HEK293 (cell line): ENCODE measurements at regions not wholly inside any gene's neighbourhood (a gene's known extent, or its start where the extent isn't known, plus 50 kb on each side); places are given as distances from the start of the nearest gene placed in this dataset.

ENCODE experiments used
- CTCF ChIA-PET: fragments of 350-600 bp; formaldehyde crosslinking; extraction: SDS; loops from one replicate; lab custom pipeline; 2021; ENCODE audit warnings: antibody characterized with exemption; lab: Yijun Ruan, JAX
- POLR2A ChIA-PET: fragments of 300-600 bp; formaldehyde crosslinking; extraction: SDS; loops from one replicate; lab custom pipeline; 2020; ENCODE audit warnings: antibody characterized with exemption, inconsistent platforms; lab: Yijun Ruan, JAX
- H3K27ac ChIP-seq: fragments of 200-500 bp; sonication (Bioruptor generic); 2 replicates; pipeline ENCODE4 v1.5.1; 2014; ENCODE audit warnings: low read depth, low read length, control low read depth, inconsistent platforms; ENCODE audit errors: extremely low read depth
- H3K36me3 ChIP-seq, 2 experiments: fragments of 200-500 bp in 1 of 2; sonication (Bioruptor generic) in 1 of 2; 1 replicate in 1 of 2; 2 replicates in 1 of 2; pipeline ENCODE4 v1.5.1; 2014 to 2017; ENCODE audit warnings: inconsistent platforms in 2 of 2, low read length in 2 of 2; ENCODE audit not compliant: control insufficient read depth in 2 of 2, insufficient read depth in 1 of 2
- H3K4me1 ChIP-seq: fragments of 200-500 bp; sonication (Bioruptor generic); 2 replicates; pipeline ENCODE4 v1.5.1; 2014; ENCODE audit warnings: mild to moderate bottlenecking, low read length, inconsistent platforms; ENCODE audit not compliant: control insufficient read depth, insufficient read depth
- H3K4me3 ChIP-seq: 2 replicates; pipeline ENCODE4 v1.5.1; 2011; ENCODE audit warnings: low read depth, mild to moderate bottlenecking, control low read depth, low read length, moderate library complexity
- H3K9me3 ChIP-seq: fragments of 200-500 bp; sonication (Bioruptor generic); 2 replicates; pipeline ENCODE4 v1.5.1; 2014; ENCODE audit warnings: low read depth, low read length, inconsistent platforms; ENCODE audit not compliant: control insufficient read depth, insufficient read depth
- ELK4 ChIP-seq: IDR thresholded peaks from 2 replicates; pipeline ENCODE4 v1.6.1; 2011; ENCODE audit warnings: mild to moderate bottlenecking, low read depth, low read length, borderline replicate concordance
- KLF16 ChIP-seq: fragments of 450-650 bp; formaldehyde crosslinking; IDR thresholded peaks from 2 replicates; pipeline ENCODE4 v1.5.1; 2017; ENCODE audit warnings: missing biosample characterization, missing genetic modification characterization
- SP7 ChIP-seq: fragments of 450-650 bp; formaldehyde crosslinking; IDR thresholded peaks from 2 replicates; pipeline ENCODE4 v1.5.1; 2016; ENCODE audit warnings: missing biosample characterization, missing genetic modification characterization
- ZBTB1 ChIP-seq: fragments of 450-650 bp; formaldehyde crosslinking; IDR thresholded peaks from 2 replicates; pipeline ENCODE4 v1.5.1; 2016; ENCODE audit warnings: missing biosample characterization, missing genetic modification characterization
- ZBTB11 ChIP-seq: fragments of 450-650 bp; formaldehyde crosslinking; conservative IDR thresholded peaks from 2 replicates; pipeline ENCODE4 v1.5.1; 2016; ENCODE audit warnings: low read depth, missing biosample characterization, missing genetic modification characterization
- ZBTB48 ChIP-seq: fragments of 450-650 bp; formaldehyde crosslinking; IDR thresholded peaks from 2 replicates; pipeline ENCODE4 v1.5.1; 2016; ENCODE audit warnings: missing biosample characterization, missing genetic modification characterization
- ZNF155 ChIP-seq: fragments of 450-650 bp; formaldehyde crosslinking; IDR thresholded peaks from 2 replicates; pipeline ENCODE4 v1.5.1; 2016; ENCODE audit warnings: missing biosample characterization, missing genetic modification characterization
- ZNF2 ChIP-seq: fragments of 450-650 bp; formaldehyde crosslinking; IDR thresholded peaks from 2 replicates; pipeline ENCODE4 v1.5.1; 2016; ENCODE audit warnings: missing biosample characterization, missing genetic modification characterization
- ZNF23 ChIP-seq: fragments of 450-650 bp; formaldehyde crosslinking; IDR thresholded peaks from 2 replicates; pipeline ENCODE4 v1.5.1; 2016; ENCODE audit warnings: missing biosample characterization, missing genetic modification characterization, borderline replicate concordance
- ZNF26 ChIP-seq: fragments of 450-650 bp; formaldehyde crosslinking; IDR thresholded peaks from 2 replicates; pipeline ENCODE4 v1.5.1; 2016; ENCODE audit warnings: missing biosample characterization, missing genetic modification characterization
- ZNF280D ChIP-seq: fragments of 450-650 bp; formaldehyde crosslinking; IDR thresholded peaks from 2 replicates; pipeline ENCODE4 v1.5.1; 2016; ENCODE audit warnings: missing biosample characterization, missing genetic modification characterization
- ZNF416 ChIP-seq: fragments of 450-650 bp; formaldehyde crosslinking; IDR thresholded peaks from 2 replicates; pipeline ENCODE4 v1.5.1; 2016; ENCODE audit warnings: missing biosample characterization, missing genetic modification characterization
- ZNF558 ChIP-seq: fragments of 450-650 bp; formaldehyde crosslinking; IDR thresholded peaks from 2 replicates; pipeline ENCODE4 v1.5.1; 2016; ENCODE audit warnings: missing biosample characterization, missing genetic modification characterization
- ZNF600 ChIP-seq: fragments of 450-650 bp; formaldehyde crosslinking; IDR thresholded peaks from 2 replicates; pipeline ENCODE4 v1.5.1; 2016; ENCODE audit warnings: missing biosample characterization, missing genetic modification characterization
- ZNF623 ChIP-seq: fragments of 450-650 bp; formaldehyde crosslinking; IDR thresholded peaks from 2 replicates; pipeline ENCODE4 v1.5.1; 2016; ENCODE audit warnings: missing biosample characterization, missing genetic modification characterization
- ZNF639 ChIP-seq: fragments of 450-650 bp; formaldehyde crosslinking; IDR thresholded peaks from 2 replicates; pipeline ENCODE4 v1.5.1; 2016; ENCODE audit warnings: missing biosample characterization, missing genetic modification characterization
- ZNF645 ChIP-seq: fragments of 450-650 bp; formaldehyde crosslinking; IDR thresholded peaks from 2 replicates; pipeline ENCODE4; 2016; ENCODE audit warnings: missing biosample characterization, missing genetic modification characterization
- ZNF704 ChIP-seq: fragments of 450-650 bp; formaldehyde crosslinking; IDR thresholded peaks from 2 replicates; pipeline ENCODE4 v1.5.1; 2016; ENCODE audit warnings: missing biosample characterization, missing genetic modification characterization
- ZNF747 ChIP-seq: fragments of 450-650 bp; formaldehyde crosslinking; IDR thresholded peaks from 2 replicates; pipeline ENCODE4 v1.5.1; 2016; ENCODE audit warnings: missing biosample characterization, missing genetic modification characterization
- ZNF776 ChIP-seq: fragments of 450-650 bp; formaldehyde crosslinking; IDR thresholded peaks from 2 replicates; pipeline ENCODE4 v1.5.0; 2017; ENCODE audit warnings: missing biosample characterization, missing genetic modification characterization, borderline replicate concordance

GRCh38 chr18:52070291-52070756 is 269.7 kb upstream of the DCC start:
- Histone ChIP-seq H3K36me3 (no peaks in the 10 kb centered on the region), H3K4me3 (no peak overlapping the region), H3K27ac (no peak overlapping the region), H3K4me1 (no peaks in the 10 kb centered on the region), H3K9me3 (no peaks in the 10 kb centered on the region)
- TF ChIP-seq ELK4 (no peak), ZNF23 (tag by site-specific recombination) (no peak), ZBTB11 (tag by site-specific recombination) (no peak), ZNF645 (tag by site-specific recombination) (no peak), ZBTB48 (tag by site-specific recombination) (no peak), ZNF558 (no peak), ZNF776 (tag by site-specific recombination) (no peak), ZNF600 (tag by site-specific recombination) (no peak), ZNF280D (tag by site-specific recombination) (no peak), KLF16 (tag by site-specific recombination) (no peak), ZBTB1 (tag by site-specific recombination) (no peak), ZNF623 (tag by site-specific recombination) (no peak), ZNF747 (tag by site-specific recombination) (no peak), ZNF704 (tag by site-specific recombination) (no peak), SP7 (tag by site-specific recombination) (no peak), ZNF26 (tag by site-specific recombination) (no peak), ZNF639 (tag by site-specific recombination) (no peak), ZNF416 (tag by site-specific recombination) (no peak), ZNF2 (tag by site-specific recombination) (no peak), ZNF155 (tag by site-specific recombination) (no peak)
- CTCF ChIA-PET, result no interaction called here
- POLR2A ChIA-PET, result no interaction called here
